ENCODE measurements at regions not wholly inside any gene's neighbourhood (a gene's known extent, or its start where the extent isn't known, plus 50 kb on each side); places are given as distances from the start of the nearest gene placed in this dataset.

DNA sequence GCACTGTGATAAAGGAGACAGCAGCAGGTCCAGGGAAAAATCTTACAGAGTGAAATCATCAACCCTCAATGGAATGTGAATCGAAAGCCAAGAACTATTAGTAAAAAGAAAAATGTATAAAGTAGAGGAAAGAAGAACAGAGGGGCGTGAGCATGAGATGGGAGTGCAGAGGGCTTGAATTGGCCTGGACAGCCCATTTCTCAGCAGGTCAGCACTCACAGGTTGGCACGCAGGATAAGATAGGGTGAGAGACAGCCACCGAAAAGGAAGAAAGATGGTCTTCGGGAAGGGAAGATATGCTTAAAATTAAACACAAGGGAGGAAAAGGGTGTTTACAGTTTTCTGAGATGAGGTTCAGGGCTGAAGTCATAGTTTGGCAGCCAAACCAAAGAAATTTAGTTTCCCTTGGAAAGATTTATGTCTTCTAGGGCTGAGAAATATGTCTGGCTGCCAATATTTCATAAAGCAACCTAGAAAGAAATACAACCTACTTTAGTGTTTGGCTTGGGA, 524.7 kb downstream of the SPATA31D1 start:
- TF ChIP-seq EZH2phosphoT487 (IDR thresholded peaks at IDR 0.05; ENCODE audit: borderline replicate concordance, low read length) (no peak), EZH2 (IDR thresholded peaks at IDR 0.05; ENCODE audit: low read length, unreplicated experiment) (no peak)
- TF ChIP-seq, protein P1, sequence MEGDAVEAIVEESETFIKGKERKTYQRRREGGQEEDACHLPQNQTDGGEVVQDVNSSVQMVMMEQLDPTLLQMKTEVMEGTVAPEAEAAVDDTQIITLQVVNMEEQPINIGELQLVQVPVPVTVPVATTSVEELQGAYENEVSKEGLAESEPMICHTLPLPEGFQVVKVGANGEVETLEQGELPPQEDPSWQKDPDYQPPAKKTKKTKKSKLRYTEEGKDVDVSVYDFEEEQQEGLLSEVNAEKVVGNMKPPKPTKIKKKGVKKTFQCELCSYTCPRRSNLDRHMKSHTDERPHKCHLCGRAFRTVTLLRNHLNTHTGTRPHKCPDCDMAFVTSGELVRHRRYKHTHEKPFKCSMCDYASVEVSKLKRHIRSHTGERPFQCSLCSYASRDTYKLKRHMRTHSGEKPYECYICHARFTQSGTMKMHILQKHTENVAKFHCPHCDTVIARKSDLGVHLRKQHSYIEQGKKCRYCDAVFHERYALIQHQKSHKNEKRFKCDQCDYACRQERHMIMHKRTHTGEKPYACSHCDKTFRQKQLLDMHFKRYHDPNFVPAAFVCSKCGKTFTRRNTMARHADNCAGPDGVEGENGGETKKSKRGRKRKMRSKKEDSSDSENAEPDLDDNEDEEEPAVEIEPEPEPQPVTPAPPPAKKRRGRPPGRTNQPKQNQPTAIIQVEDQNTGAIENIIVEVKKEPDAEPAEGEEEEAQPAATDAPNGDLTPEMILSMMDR (conservative IDR thresholded peaks at IDR 0.05; ENCODE audit: low read depth, low read length) = no peak

Measured in PC-3 (cell line).